HUES48 (cell line): ENCODE measurements at regions not wholly inside any gene's neighbourhood (a gene's known extent, or its start where the extent isn't known, plus 50 kb on each side); places are given as distances from the start of the nearest gene placed in this dataset.
"Not testable (repeated sequence)": the region's sequence is repeated elsewhere in the genome, so short reads cannot be mapped to it uniquely, and the experiment has no call there.

Experiments used
- H3K27ac ChIP-seq: one replicate; pipeline ENCODE4 v1.7.0; 2013; ENCODE audit warnings: low read depth, low read length, inconsistent platforms
- H3K27me3 ChIP-seq: 2 replicates; pipeline ENCODE4 v1.6.1; 2013; ENCODE audit warnings: mild to moderate bottlenecking, low read length; ENCODE audit not compliant: control insufficient read depth, insufficient read depth
- H3K36me3 ChIP-seq: 2 replicates; pipeline ENCODE4 v1.6.1; 2013; ENCODE audit warnings: low read length; ENCODE audit not compliant: control insufficient read depth, insufficient read depth
- H3K4me1 ChIP-seq: 2 replicates; pipeline ENCODE4 v1.6.1; 2013; ENCODE audit warnings: mild to moderate bottlenecking, low read length; ENCODE audit not compliant: control insufficient read depth, insufficient read depth
- H3K4me3 ChIP-seq: 2 replicates; pipeline ENCODE4 v1.5.1; 2013; ENCODE audit warnings: mild to moderate bottlenecking, low read depth, low read length
- H3K9ac ChIP-seq: 2 replicates; pipeline ENCODE4 v1.6.1; 2013; ENCODE audit warnings: mild to moderate bottlenecking, low read depth, low read length, moderate library complexity
- H3K9me3 ChIP-seq: 2 replicates; pipeline ENCODE4 v1.6.1; 2013; ENCODE audit warnings: low read length; ENCODE audit not compliant: control insufficient read depth, insufficient read depth

GRCh38 chr4:115956054-115956796, 842.8 kb upstream of the NDST4 start:
- H3K9me3 ChIP-seq, H3K27ac ChIP-seq, H3K9ac ChIP-seq, H3K27me3 ChIP-seq, H3K36me3 ChIP-seq, H3K4me3 ChIP-seq, H3K4me1 ChIP-seq: not testable (repeated sequence)

- Histone ChIP-seq H3K4me3 (no peak overlapping the region), H3K4me1 (peaks cover 10% of the 10 kb centered on the region; the same call in 1 of the 2 replicates), H3K36me3 (no peaks in the 10 kb centered on the region), H3K9me3 (no peaks in the 10 kb centered on the region; the same call in 1 of the 2 replicates), H3K27ac (no peak overlapping the region), H3K27me3 (no peaks in the 10 kb centered on the region), H3K9ac (no peak overlapping the region)
These were observed 837.4 kb upstream of the NDST4 start for GRCh38 chr4:115950806-115951205.

- not testable (repeated sequence) for H3K9me3 ChIP-seq, H3K4me1 ChIP-seq, H3K27me3 ChIP-seq, H3K4me3 ChIP-seq, H3K9ac ChIP-seq, H3K27ac ChIP-seq, H3K36me3 ChIP-seq
These were observed 836.7 kb upstream of the NDST4 start for GRCh38 chr4:115949974-115950743.

- Histone ChIP-seq H3K36me3 (no peaks in the 10 kb centered on the region), H3K4me1 (peaks cover 10% of the 10 kb centered on the region; the same call in 1 of the 2 replicates), H3K27ac (no peak overlapping the region), H3K9ac (no peak overlapping the region), H3K4me3 (no peak overlapping the region), H3K27me3 (no peaks in the 10 kb centered on the region), H3K9me3 (no peaks in the 10 kb centered on the region)
These were observed 831.6 kb upstream of the NDST4 start for GRCh38 chr4:115945026-115945425.

GRCh38 chr4:115944146-115944905, 830.9 kb upstream of the NDST4 start:
- no peaks in the 10 kb centered on the region; the same call in 1 of the 2 replicates for H3K9me3 ChIP-seq
- no peak overlapping the region for H3K27ac ChIP-seq
- peaks cover 10% of the 10 kb centered on the region; the same call in 1 of the 2 replicates for H3K4me1 ChIP-seq
- no peaks in the 10 kb centered on the region for H3K27me3 ChIP-seq
- no peak overlapping the region for H3K9ac ChIP-seq
- no peak overlapping the region for H3K4me3 ChIP-seq
- H3K36me3 ChIP-seq: no peaks in the 10 kb centered on the region

GRCh38 chr4:115938764-115939443, 825.5 kb upstream of the NDST4 start:
- no peak overlapping the region for H3K4me3 ChIP-seq
- H3K4me1 ChIP-seq: no peaks in the 10 kb centered on the region
- H3K9ac ChIP-seq: no peak overlapping the region
- no peaks in the 10 kb centered on the region for H3K36me3 ChIP-seq
- no peaks in the 10 kb centered on the region; the same call in 1 of the 2 replicates for H3K9me3 ChIP-seq
- no peak overlapping the region for H3K27ac ChIP-seq
- no peaks in the 10 kb centered on the region for H3K27me3 ChIP-seq

GRCh38 chr4:115929373-115929772, 816.0 kb upstream of the NDST4 start:
- Histone ChIP-seq H3K9ac (no peak overlapping the region), H3K4me1 (no peaks in the 10 kb centered on the region), H3K27ac (no peak overlapping the region)

GRCh38 chr4:115927382-115927781, 814.0 kb upstream of the NDST4 start:
- no peaks in the 10 kb centered on the region for H3K9me3 ChIP-seq
- no peak overlapping the region for H3K4me3 ChIP-seq
- H3K27ac ChIP-seq: no peak overlapping the region
- H3K4me1 ChIP-seq: no peaks in the 10 kb centered on the region
- H3K36me3 ChIP-seq: no peaks in the 10 kb centered on the region
- H3K9ac ChIP-seq: no peak overlapping the region
- H3K27me3 ChIP-seq: no peaks in the 10 kb centered on the region

More at GRCh38 chr4:115929373-115929772, 816.0 kb upstream of the NDST4 start:
- Histone ChIP-seq H3K4me3 (no peak overlapping the region), H3K9me3 (no peaks in the 10 kb centered on the region), H3K27me3 (no peaks in the 10 kb centered on the region), H3K36me3 (no peaks in the 10 kb centered on the region)

- H3K9ac ChIP-seq: no peak overlapping the region
- no peaks in the 10 kb centered on the region for H3K36me3 ChIP-seq
- no peak overlapping the region for H3K27ac ChIP-seq
These were observed 809.7 kb upstream of the NDST4 start for GRCh38 chr4:115923152-115923551.

GRCh38 chr4:115920637-115921036, 807.2 kb upstream of the NDST4 start:
- Histone ChIP-seq H3K4me1 (no peaks in the 10 kb centered on the region), H3K27me3 (no peaks in the 10 kb centered on the region), H3K36me3 (no peaks in the 10 kb centered on the region), H3K4me3 (no peak overlapping the region), H3K9ac (no peak overlapping the region), H3K9me3 (no peaks in the 10 kb centered on the region), H3K27ac (no peak overlapping the region)

More at GRCh38 chr4:115923152-115923551, 809.7 kb upstream of the NDST4 start:
- Histone ChIP-seq H3K4me1 (no peaks in the 10 kb centered on the region), H3K9me3 (no peaks in the 10 kb centered on the region), H3K27me3 (no peaks in the 10 kb centered on the region), H3K4me3 (no peak overlapping the region)
